ENCODE measurements at regions not wholly inside any gene's neighbourhood (a gene's known extent, or its start where the extent isn't known, plus 50 kb on each side); places are given as distances from the start of the nearest gene placed in this dataset.

DNA sequence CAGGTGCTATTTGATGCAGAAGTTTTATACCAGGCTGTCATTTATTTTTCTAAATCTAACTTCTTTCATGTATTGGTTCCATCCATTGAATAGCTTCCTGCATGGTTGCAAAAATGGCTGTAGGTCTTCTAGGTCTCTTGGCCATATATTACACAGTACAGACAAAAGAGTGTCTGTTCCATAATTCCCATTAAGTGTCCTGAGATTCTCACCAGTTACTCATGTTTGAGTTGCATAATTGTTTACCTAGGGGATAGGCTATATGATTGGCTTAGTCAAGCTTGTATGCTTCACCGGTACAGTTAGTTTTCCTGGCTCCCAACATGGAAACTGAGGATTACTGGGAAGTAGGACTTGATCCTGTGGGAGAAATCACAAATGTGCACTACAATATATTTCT lies 399.4 kb upstream of the NUDT12 start:
- DNase-seq: no peak
- intact Hi-C loops (cut with DNase I): no loop called here

DNA sequence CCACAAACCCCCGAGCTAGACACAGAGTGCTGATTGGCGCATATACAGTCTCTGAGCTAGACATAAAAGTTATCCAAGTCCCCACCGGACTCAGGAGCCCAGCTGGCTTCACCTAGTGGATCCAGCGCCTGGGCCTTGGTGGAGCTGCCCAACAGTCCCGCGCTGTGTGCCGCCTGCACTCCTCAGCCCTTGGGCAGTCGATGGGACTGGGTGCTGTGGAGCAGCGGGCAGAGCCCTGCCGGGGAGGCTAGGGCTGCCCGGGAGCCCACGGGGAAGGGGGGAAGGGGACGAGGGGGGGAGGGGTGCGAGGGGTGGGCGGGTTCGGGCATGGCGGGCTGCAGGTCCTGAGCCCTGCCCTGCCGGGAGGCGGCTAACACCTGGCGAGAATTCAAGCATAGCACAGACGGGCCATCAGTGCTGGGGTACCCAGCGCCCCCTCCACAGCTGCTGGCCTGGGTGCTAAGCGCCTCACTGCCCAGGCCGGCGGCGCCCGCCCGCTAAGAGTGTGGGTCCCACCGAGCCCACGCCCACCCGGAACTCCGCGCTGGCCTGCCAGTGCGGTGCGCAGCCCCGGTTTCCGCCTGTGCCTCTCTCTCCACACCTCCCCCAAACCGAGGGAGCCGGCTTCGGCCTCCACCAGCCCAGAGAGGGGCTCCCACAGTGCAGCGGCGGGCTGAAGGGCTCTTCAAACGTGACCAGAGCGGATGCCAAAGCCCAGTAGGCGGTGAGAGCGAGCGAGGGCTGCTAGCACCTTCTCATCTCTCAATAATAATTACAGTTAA lies 391.2 kb upstream of the NUDT12 start:
- Histone ChIP-seq H3K27ac (no peak overlapping the region), H3K4me3 (no peak overlapping the region), H3K9me3 (no peaks in the 10 kb centered on the region), H3K36me3 (ENCODE audit: insufficient read depth in 1 of 2, low read depth in 1 of 2) (no peaks in the 10 kb centered on the region), H3K27me3 (ENCODE audit: insufficient read depth in 3 of 3, low read length in 2 of 3) (no peaks in the 10 kb centered on the region), H3K4me1 (no peaks in the 10 kb centered on the region)
- WGBS, 3 donors: 94 to 97% (median 96%) methylated on average over 38 to 47 of the region's 47 CpGs
- ATAC-seq (no peak), DNase-seq (no peak)
- intact Hi-C loops (cut with DNase I): no loop called here
- TF ChIP-seq, protein P1, sequence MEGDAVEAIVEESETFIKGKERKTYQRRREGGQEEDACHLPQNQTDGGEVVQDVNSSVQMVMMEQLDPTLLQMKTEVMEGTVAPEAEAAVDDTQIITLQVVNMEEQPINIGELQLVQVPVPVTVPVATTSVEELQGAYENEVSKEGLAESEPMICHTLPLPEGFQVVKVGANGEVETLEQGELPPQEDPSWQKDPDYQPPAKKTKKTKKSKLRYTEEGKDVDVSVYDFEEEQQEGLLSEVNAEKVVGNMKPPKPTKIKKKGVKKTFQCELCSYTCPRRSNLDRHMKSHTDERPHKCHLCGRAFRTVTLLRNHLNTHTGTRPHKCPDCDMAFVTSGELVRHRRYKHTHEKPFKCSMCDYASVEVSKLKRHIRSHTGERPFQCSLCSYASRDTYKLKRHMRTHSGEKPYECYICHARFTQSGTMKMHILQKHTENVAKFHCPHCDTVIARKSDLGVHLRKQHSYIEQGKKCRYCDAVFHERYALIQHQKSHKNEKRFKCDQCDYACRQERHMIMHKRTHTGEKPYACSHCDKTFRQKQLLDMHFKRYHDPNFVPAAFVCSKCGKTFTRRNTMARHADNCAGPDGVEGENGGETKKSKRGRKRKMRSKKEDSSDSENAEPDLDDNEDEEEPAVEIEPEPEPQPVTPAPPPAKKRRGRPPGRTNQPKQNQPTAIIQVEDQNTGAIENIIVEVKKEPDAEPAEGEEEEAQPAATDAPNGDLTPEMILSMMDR (IDR thresholded peaks at IDR 0.05): no peak

More for the DNA sequence above, 399.4 kb upstream of the NUDT12 start:
- no peaks in the 10 kb centered on the region for H3K4me1 ChIP-seq
- WGBS, 3 donors: 68 to 76% (median 71%) methylated on average over 1 of the region's 1 CpG
- H3K4me3 ChIP-seq: no peak overlapping the region
- no peak overlapping the region for H3K27ac ChIP-seq
- ATAC-seq: no peak
- no peaks in the 10 kb centered on the region for H3K36me3 ChIP-seq (ENCODE audit: insufficient read depth in 1 of 2, low read depth in 1 of 2)
- TF ChIP-seq, protein P1 (IDR thresholded peaks at IDR 0.05): no peak
- H3K27me3 ChIP-seq (ENCODE audit: insufficient read depth in 3 of 3, low read length in 2 of 3): no peaks in the 10 kb centered on the region
- no peaks in the 10 kb centered on the region for H3K9me3 ChIP-seq

DNA sequence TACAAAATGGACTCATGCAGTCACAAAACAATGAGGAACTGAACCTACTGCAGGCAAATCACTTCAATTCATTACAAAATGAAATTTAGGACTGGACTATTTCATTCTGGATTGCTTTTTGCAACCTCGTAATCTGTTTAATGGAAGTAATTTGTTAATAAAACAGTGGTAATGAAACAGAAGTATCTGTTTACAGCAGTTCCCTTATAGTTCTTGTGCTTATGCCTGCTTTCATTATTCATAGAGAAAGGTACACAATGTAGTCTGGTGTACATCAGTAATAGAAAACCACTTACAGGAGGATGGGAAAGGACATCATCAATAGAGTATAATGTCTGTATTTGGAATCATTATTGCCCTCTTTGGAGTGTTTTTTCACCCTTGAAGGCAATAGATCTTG lies 389.2 kb upstream of the NUDT12 start:
- TF ChIP-seq, protein P1 (IDR thresholded peaks at IDR 0.05): no peak

DNA sequence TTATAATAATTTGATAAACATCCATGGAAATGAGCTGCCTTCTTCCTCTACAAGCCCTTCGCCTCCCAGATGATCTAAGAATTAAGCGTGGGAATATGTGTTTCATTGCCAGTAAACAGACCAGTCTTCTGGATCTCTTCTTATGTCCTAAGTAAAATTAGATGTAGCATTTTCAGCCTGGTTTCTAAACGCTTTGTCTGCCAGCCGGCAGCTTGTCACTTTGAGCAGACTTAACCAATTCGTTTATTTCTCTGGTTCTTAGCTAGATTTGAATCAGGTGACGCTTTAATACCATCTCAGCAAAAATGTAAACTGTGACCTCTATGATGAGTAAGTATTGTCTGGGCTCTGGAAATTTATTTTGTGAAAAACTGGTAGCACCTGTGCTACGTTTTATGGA lies 380.6 kb upstream of the NUDT12 start:
- Histone ChIP-seq H3K36me3 (ENCODE audit: insufficient read depth in 1 of 2, low read depth in 1 of 2) (no peaks in the 10 kb centered on the region), H3K27ac (no peak overlapping the region), H3K4me1 (no peaks in the 10 kb centered on the region), H3K27me3 (ENCODE audit: insufficient read depth in 3 of 3, low read length in 2 of 3) (no peaks in the 10 kb centered on the region), H3K9me3 (no peaks in the 10 kb centered on the region), H3K4me3 (no peak overlapping the region)
- TF ChIP-seq, protein P1 (IDR thresholded peaks at IDR 0.05): no peak
- no peak for ATAC-seq
- intact Hi-C loops (cut with DNase I): loop anchor here in 1 of 2 donors (10.0 kb wide), 1 partner anchor 472 kb away; no protein-coding TSS in a partner anchor
- DNase-seq: no peak
- WGBS, 3 donors: 34 to 57% (median 40%) methylated on average over 7 of the region's 7 CpGs

More for the DNA sequence above, 389.2 kb upstream of the NUDT12 start:
- Histone ChIP-seq H3K4me1 (no peaks in the 10 kb centered on the region), H3K36me3 (ENCODE audit: insufficient read depth in 1 of 2, low read depth in 1 of 2) (no peaks in the 10 kb centered on the region), H3K9me3 (no peaks in the 10 kb centered on the region), H3K4me3 (no peak overlapping the region), H3K27ac (no peak overlapping the region), H3K27me3 (ENCODE audit: insufficient read depth in 3 of 3, low read length in 2 of 3) (no peaks in the 10 kb centered on the region)
- ATAC-seq (no peak), DNase-seq (no peak)
- intact Hi-C loops (cut with DNase I): no loop called here
- 85 to 91% (median 85%) methylated on average over 1 of the region's 1 CpG for WGBS, 3 donors
